Mesothelial cell of epicardium (in vitro differentiated cells): ENCODE measurements at regions not wholly inside any gene's neighbourhood (a gene's known extent, or its start where the extent isn't known, plus 50 kb on each side); places are given as distances from the start of the nearest gene placed in this dataset.
A peak's percentile ranks its signal among the peaks of the same experiment; 100 is the strongest.

Source experiments
- DNase-seq, 2 experiments: peaks; one replicate each; pipeline ENCODE4 v3.0.0; 2021; ENCODE audit warnings: low spot score in 2 of 2; ENCODE audit not compliant: unreplicated experiment in 2 of 2
- H3K27ac Mint-ChIP-seq: 2 replicates; pipeline ENCODE4 v1.8.0; 2021; ENCODE audit warnings: mixed read lengths
- H3K27me3 Mint-ChIP-seq: 2 replicates; pipeline ENCODE4 v1.8.0; 2021; ENCODE audit warnings: low read depth, mixed read lengths
- H3K36me3 Mint-ChIP-seq: 2 replicates; pipeline ENCODE4 v1.8.0; 2021; ENCODE audit warnings: mixed read lengths
- H3K4me1 Mint-ChIP-seq: 2 replicates; pipeline ENCODE4 v1.8.0; 2021; ENCODE audit warnings: mixed read lengths
- H3K4me3 Mint-ChIP-seq: 2 replicates; pipeline ENCODE4 v1.8.0; 2021; ENCODE audit warnings: mild to moderate bottlenecking, moderate library complexity, mixed read lengths
- H3K9me3 Mint-ChIP-seq: 2 replicates; pipeline ENCODE4 v1.8.0; 2021; ENCODE audit warnings: mixed read lengths
- TF ChIP-seq, protein P1 (sequence below): fragments of 200-600 bp; sonication (generic); IDR thresholded peaks from one replicate; pipeline ENCODE4 v1.5.0; 2021; ENCODE audit warnings: antibody characterized with exemption; ENCODE audit not compliant: unreplicated experiment

DNA sequence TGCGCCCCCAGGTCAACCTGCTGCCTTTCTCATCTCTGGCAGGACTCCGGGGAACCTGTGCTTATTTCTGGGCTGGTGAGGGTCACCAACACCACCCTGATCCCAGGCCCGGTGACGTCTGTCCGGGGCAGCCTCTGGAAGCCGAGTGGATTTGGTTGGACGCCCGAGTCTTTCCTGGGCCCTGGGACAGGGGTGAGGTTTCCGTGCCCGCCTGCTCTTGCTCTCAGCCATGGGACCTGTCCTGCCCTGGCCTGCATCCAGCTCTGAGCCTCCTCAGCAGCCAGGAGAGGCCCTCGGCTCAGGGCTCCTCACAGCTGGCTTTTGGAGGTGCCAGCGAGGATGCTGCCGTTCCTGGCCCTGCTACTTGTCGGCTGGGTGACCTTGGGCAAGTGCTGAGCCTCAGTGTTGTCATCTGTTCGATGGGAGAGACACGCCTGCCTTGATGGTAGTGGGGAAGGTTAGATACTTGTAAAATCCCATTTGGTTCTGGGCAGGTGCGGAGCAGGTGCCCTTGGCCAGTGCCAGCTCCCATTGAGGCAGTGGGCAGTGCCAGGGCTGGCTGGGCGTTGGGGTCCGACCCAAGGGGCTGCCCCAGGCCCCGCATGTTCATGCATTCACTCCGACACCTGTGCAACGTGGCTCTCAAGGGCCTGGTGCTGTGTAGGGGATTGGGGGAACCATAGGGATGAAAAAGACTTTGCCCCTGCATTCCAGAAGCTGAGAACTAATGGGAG is 58.9 kb upstream of the THY1 start:
- TF ChIP-seq, protein P1, sequence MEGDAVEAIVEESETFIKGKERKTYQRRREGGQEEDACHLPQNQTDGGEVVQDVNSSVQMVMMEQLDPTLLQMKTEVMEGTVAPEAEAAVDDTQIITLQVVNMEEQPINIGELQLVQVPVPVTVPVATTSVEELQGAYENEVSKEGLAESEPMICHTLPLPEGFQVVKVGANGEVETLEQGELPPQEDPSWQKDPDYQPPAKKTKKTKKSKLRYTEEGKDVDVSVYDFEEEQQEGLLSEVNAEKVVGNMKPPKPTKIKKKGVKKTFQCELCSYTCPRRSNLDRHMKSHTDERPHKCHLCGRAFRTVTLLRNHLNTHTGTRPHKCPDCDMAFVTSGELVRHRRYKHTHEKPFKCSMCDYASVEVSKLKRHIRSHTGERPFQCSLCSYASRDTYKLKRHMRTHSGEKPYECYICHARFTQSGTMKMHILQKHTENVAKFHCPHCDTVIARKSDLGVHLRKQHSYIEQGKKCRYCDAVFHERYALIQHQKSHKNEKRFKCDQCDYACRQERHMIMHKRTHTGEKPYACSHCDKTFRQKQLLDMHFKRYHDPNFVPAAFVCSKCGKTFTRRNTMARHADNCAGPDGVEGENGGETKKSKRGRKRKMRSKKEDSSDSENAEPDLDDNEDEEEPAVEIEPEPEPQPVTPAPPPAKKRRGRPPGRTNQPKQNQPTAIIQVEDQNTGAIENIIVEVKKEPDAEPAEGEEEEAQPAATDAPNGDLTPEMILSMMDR, result peak; percentile 58
- Mint-ChIP-seq H3K27ac (no peak overlapping the region), H3K36me3 (no peaks in the 10 kb centered on the region), H3K4me3 (no peak overlapping the region), H3K9me3 (no peaks in the 10 kb centered on the region), H3K27me3 (peaks cover 25% of the 10 kb centered on the region), H3K4me1 (no peaks in the 10 kb centered on the region)
- peak in 1 of 2 experiments; percentile 15 for DNase-seq

DNA sequence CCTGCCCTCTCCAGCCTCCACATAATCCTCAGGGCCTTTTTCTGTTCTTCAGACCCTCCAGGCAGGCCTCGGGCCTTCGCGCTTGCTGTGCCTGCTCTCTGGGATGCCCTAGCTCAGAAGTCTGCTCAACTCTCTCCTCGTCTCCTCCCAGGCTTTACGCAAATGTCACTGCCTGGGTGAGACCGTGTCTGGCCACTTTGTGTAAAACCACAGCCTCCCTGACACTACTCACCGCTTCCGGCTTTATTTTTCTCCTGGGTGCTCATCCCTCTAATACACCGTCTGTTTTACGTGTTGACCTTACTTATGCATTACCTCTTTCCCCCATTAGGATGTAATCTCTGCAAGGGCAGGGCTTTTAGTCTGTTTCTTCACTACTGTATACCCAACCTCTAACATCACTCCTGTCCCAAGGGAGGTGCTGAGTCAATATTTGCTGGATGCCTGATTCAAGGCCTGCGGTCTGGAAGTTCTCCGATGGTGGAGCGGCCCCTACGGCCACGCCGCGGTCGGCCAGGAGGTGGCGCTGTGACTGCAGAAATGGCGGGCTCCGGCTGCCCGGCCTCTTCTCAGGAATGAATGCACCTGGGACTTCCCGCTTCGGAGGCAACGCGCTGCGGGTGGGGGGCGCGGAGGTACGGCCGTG is 58.2 kb upstream of the THY1 start:
- no peaks in the 10 kb centered on the region for H3K4me1 Mint-ChIP-seq
- TF ChIP-seq, protein P1, result peak; percentile 99
- DNase-seq, result peak; percentile 73 to 97
- no peak overlapping the region for H3K4me3 Mint-ChIP-seq
- peaks cover 25% of the 10 kb centered on the region for H3K27me3 Mint-ChIP-seq
- no peak overlapping the region for H3K27ac Mint-ChIP-seq
- no peaks in the 10 kb centered on the region for H3K9me3 Mint-ChIP-seq
- H3K36me3 Mint-ChIP-seq, result no peaks in the 10 kb centered on the region

DNA sequence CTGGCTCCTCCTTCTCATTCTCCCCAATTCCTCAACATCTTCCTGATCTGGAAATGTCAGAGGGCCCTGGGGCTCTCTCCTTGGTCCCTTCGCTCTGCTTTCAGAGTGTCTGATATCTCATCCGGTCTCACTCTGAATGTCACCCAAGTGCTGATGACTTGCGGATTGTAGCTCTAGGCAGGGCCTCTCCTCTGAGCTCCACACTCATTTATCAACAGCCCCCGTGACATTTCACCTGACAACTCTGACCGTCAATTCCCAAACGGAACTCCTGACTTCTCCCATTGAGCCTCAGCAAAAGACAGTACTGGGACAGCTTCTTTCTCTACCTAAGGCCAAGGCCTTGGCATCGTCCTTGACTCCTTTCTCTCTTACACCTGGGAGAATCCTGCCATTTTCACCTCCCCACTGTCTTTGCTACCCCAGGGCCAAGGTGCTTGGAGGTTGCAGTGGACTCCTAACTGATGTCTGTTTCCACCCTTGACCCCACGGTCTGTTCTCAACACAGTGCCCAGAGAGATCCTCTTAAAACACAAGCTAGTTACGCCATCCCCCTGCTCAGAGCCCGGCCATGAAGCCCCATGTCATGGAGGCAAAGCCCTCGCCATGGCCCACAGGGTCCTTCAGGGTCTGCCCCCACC is 57.5 kb upstream of the THY1 start:
- H3K9me3 Mint-ChIP-seq, result no peaks in the 10 kb centered on the region
- DNase-seq, result peak in 1 of 2 experiments; percentile 35
- H3K4me1 Mint-ChIP-seq, result no peaks in the 10 kb centered on the region
- no peak overlapping the region for H3K4me3 Mint-ChIP-seq
- H3K36me3 Mint-ChIP-seq, result no peaks in the 10 kb centered on the region
- TF ChIP-seq, protein P1, result no peak
- peaks cover 24% of the 10 kb centered on the region for H3K27me3 Mint-ChIP-seq
- no peak overlapping the region for H3K27ac Mint-ChIP-seq

DNA sequence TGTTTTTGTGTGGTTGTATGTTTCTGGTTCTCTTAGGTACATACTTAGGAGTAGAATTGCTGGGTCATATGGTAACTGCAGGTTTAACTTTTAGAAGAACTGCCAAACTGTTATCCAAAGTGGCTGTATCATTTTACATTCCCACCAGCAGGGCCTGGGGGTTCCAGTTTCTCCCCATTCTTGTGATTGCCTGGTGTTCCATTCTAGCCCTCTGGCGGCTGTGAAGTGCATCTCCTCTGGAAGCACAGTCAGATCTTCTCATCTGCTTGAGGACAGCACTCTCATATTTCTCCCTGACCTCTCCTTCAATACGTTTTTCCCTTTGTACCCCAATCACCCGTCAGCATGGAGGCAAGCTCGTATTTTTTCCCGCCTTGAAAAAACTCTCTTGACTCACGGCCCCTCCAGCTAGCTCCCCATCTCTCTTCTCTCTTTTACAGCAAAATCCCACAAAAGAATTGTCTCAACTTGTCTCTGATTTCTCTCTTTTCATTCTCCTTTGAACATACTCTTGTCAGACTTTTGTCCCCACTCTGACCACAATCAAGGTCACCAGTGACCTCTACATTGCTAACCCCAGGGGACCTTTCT is 56.8 kb upstream of the THY1 start:
- H3K4me1 Mint-ChIP-seq, result peaks cover 2% of the 10 kb centered on the region
- peaks cover 24% of the 10 kb centered on the region for H3K27me3 Mint-ChIP-seq
- DNase-seq, result peak in 1 of 2 experiments; percentile 39
- no peaks in the 10 kb centered on the region for H3K9me3 Mint-ChIP-seq
- TF ChIP-seq, protein P1, result peak; percentile 57
- no peaks in the 10 kb centered on the region for H3K36me3 Mint-ChIP-seq
- no peak overlapping the region for H3K4me3 Mint-ChIP-seq
- H3K27ac Mint-ChIP-seq, result no peak overlapping the region

DNA sequence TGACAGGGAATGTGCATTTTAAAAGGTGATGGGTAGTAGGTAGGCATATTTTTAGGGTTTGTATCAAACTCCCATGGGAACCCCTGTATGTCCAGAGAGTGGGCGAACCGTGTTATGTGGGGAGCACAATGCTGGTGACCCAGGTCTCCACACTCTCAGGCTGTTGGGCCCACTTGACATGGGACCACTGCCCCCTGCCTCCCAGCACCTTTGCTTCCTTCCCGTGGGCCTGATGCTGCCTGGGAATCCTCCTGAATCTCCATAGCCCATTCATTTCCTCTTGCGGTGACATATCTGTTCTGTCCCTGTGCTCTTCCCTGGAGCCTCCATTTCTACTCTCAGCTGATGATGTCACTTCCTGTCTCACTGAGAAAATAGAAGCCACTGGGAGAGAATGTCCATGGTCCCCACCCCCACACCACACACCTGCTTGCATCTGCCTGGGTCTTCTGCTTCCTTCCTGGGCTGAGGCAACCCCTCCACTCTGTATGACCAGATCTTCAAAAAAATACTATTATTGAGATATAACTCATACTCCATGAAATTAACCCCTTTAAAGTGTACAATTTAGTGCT is 55.8 kb upstream of the THY1 start:
- TF ChIP-seq, protein P1, result no peak
- H3K27ac Mint-ChIP-seq, result no peak overlapping the region
- peak in 1 of 2 experiments; percentile 19 for DNase-seq
- H3K4me1 Mint-ChIP-seq, result peaks cover 2% of the 10 kb centered on the region
- peaks cover 23% of the 10 kb centered on the region for H3K27me3 Mint-ChIP-seq
- no peaks in the 10 kb centered on the region for H3K9me3 Mint-ChIP-seq
- H3K4me3 Mint-ChIP-seq, result no peak overlapping the region
- H3K36me3 Mint-ChIP-seq, result no peaks in the 10 kb centered on the region
